HepG2 (cell line): ENCODE measurements at regions not wholly inside any gene's neighbourhood (a gene's known extent, or its start where the extent isn't known, plus 50 kb on each side); places are given as distances from the start of the nearest gene placed in this dataset.

ENCODE experiments used
- ATAC-seq: fragments of 200-7000 bp; cut with Tn5 transposase; 3 replicates; pipeline ENCODE4 v1.9.1; 2020; ENCODE audit warnings: mild to moderate bottlenecking, moderate library complexity
- BruUV-seq: library from RNA; stranded (reverse); fragments of 400-500 nt; replicated peaks from 2 replicates; lab custom pipeline; 2021; lab: Mats Ljungman, UMichigan
- CTCF ChIA-PET: fragments of 300-600 bp; formaldehyde crosslinking; extraction: SDS; loops from one replicate; lab custom pipeline; 2021; ENCODE audit warnings: low total read pairs, inconsistent platforms, low intra/inter-chr PET ratio; lab: Yijun Ruan, JAX
- POLR2A ChIA-PET: fragments of 350-600 bp; sonication (Branson Sonifier 250); formaldehyde crosslinking; loops from one replicate; lab custom pipeline; 2020; ENCODE audit warnings: antibody characterized with exemption, inconsistent platforms; lab: Yijun Ruan, JAX
- DNase-seq: peaks from one replicate; pipeline ENCODE4 v3.0.0-alpha.2; 2015; ENCODE audit warnings: low spot score
- FAIRE-seq: peaks from 3 replicates; lab custom pipeline; 2011; peaks lifted over from hg19 to GRCh38; lab: Jason Lieb, UNC
- H2AFZ ChIP-seq: one replicate; pipeline ENCODE4 v1.6.1; 2011; ENCODE audit warnings: low read length, inconsistent platforms
- H3K27ac ChIP-seq: fragments of 300-600 bp; 3 replicates; pipeline ENCODE4 v1.8.0; 2011; ENCODE audit warnings: mixed run types, mild to moderate bottlenecking, mixed read lengths, low read length, inconsistent platforms; ENCODE audit not compliant: insufficient read depth; ENCODE audit errors: extremely low read length
- H3K27me3 ChIP-seq, 2 experiments: fragments of 200-600 bp in 1 of 2; 2 replicates in 1 of 2; 3 replicates in 1 of 2; pipeline versions ENCODE4 v1.6.0 to v1.8.0; 2011; ENCODE audit warnings: low read length in 2 of 2, mild to moderate bottlenecking in 2 of 2, moderate library complexity in 2 of 2, inconsistent platforms in 1 of 2; ENCODE audit not compliant: insufficient read depth in 2 of 2, control insufficient read depth in 1 of 2
- H3K36me3 ChIP-seq, 2 experiments: fragments of 200-600 bp in 1 of 2; replicated peaks in 1 of 2; 2 replicates in 1 of 2; 3 replicates in 1 of 2; pipeline versions ENCODE4 v1.5.1 to v1.8.0; 2011; ENCODE audit warnings: low read length in 2 of 2, inconsistent platforms in 1 of 2; ENCODE audit not compliant: insufficient read depth in 2 of 2, control insufficient read depth in 1 of 2
- H3K4me1 ChIP-seq: 2 replicates; pipeline ENCODE4 v1.5.1; 2012; ENCODE audit warnings: low read length, inconsistent platforms; ENCODE audit not compliant: insufficient read depth
- H3K4me2 ChIP-seq: 2 replicates; pipeline ENCODE4 v1.6.0; 2011; ENCODE audit warnings: low read depth, low read length, inconsistent platforms
- H3K4me3 ChIP-seq, 3 experiments: fragments of 200-600 bp in 1 of 3; sonication (generic), shearing (Covaris generic) in 1 of 3; replicated peaks in 1 of 3; 2 replicates each; pipeline ENCODE4 v1.5.1; 2011 to 2016; ENCODE audit warnings: low read length in 3 of 3, inconsistent platforms in 2 of 3, low read depth in 2 of 3, mild to moderate bottlenecking in 2 of 3, control low read depth in 1 of 3, mixed read lengths in 1 of 3; ENCODE audit not compliant: insufficient read depth in 1 of 3
- H3K79me2 ChIP-seq: one replicate; pipeline ENCODE4 v1.6.1; 2011; ENCODE audit warnings: low read length, inconsistent platforms; ENCODE audit not compliant: insufficient read depth
- H3K9ac ChIP-seq: 2 replicates; pipeline ENCODE4 v1.6.0; 2011; ENCODE audit warnings: mild to moderate bottlenecking, low read depth, low read length, inconsistent platforms; ENCODE audit not compliant: insufficient read depth
- H3K9me3 ChIP-seq: 2 replicates; pipeline ENCODE4 v1.5.1; 2012; ENCODE audit warnings: mild to moderate bottlenecking, low read length
- H4K20me1 ChIP-seq: 2 replicates; pipeline ENCODE4 v1.6.0; 2011; ENCODE audit warnings: inconsistent platforms, mild to moderate bottlenecking, low read length, moderate library complexity; ENCODE audit not compliant: insufficient read depth
- BRF2 ChIP-seq: sonication (generic); formaldehyde crosslinking; IDR thresholded peaks from 2 replicates; pipeline ENCODE4 v1.8.1; 2022; ENCODE audit warnings: mild to moderate bottlenecking, missing genetic modification reagents
- IKZF5 ChIP-seq: IDR thresholded peaks from 2 replicates; pipeline ENCODE4 v1.6.1; 2018; ENCODE audit warnings: missing genetic modification reagents, mild to moderate bottlenecking, missing compliant biosample characterization
- PAF1 ChIP-seq: IDR thresholded peaks from 2 replicates; pipeline ENCODE4 v1.6.1; 2016; ENCODE audit warnings: missing genetic modification reagents, missing compliant biosample characterization
- RERE ChIP-seq: IDR thresholded peaks from 2 replicates; pipeline ENCODE4 v1.6.1; 2016; ENCODE audit warnings: low read depth, missing genetic modification reagents, missing compliant biosample characterization
- ZBTB38 ChIP-seq: sonication (generic); formaldehyde crosslinking; IDR thresholded peaks from 2 replicates; pipeline ENCODE4 v1.5.1; 2020; ENCODE audit warnings: mild to moderate bottlenecking, missing genetic modification reagents
- ZFP41 ChIP-seq: sonication (generic); formaldehyde crosslinking; IDR thresholded peaks from 2 replicates; pipeline ENCODE4 v1.4.0; 2020; ENCODE audit warnings: mild to moderate bottlenecking, missing genetic modification reagents, borderline replicate concordance
- ZNF124 ChIP-seq: sonication (generic); formaldehyde crosslinking; IDR thresholded peaks from 2 replicates; pipeline ENCODE4 v1.4.0; 2020; ENCODE audit warnings: missing genetic modification reagents
- ZNF235 ChIP-seq: sonication (generic); formaldehyde crosslinking; IDR thresholded peaks from 2 replicates; pipeline ENCODE4 v1.8.1; 2023; ENCODE audit warnings: mild to moderate bottlenecking, missing genetic modification reagents, borderline replicate concordance
- ZNF609 ChIP-seq: sonication (generic); formaldehyde crosslinking; IDR thresholded peaks from 2 replicates; pipeline ENCODE4 v1.4.0; 2020; ENCODE audit warnings: mild to moderate bottlenecking, missing genetic modification reagents, borderline replicate concordance
- ZNF629 ChIP-seq: sonication (generic); formaldehyde crosslinking; conservative IDR thresholded peaks from 2 replicates; pipeline ENCODE4 v1.5.0; 2020; ENCODE audit warnings: missing genetic modification reagents
- ZNF703 ChIP-seq: sonication (generic); formaldehyde crosslinking; IDR thresholded peaks from 2 replicates; pipeline ENCODE4 v1.5.1; 2020; ENCODE audit warnings: missing genetic modification reagents, mild to moderate bottlenecking, moderate library complexity, borderline replicate concordance
- ZSCAN29 ChIP-seq: sonication (generic); formaldehyde crosslinking; conservative IDR thresholded peaks from 2 replicates; pipeline ENCODE4 v1.4.0; 2020; ENCODE audit warnings: mild to moderate bottlenecking, missing genetic modification reagents
- ZSCAN30 ChIP-seq: sonication (generic); formaldehyde crosslinking; IDR thresholded peaks from 2 replicates; pipeline ENCODE4 v1.5.0; 2020; ENCODE audit warnings: mild to moderate bottlenecking, missing genetic modification reagents
- WGBS: methylation state at CpG from one replicate; pipeline ENCODE4 v1.1.6; 2017; ENCODE audit warnings: low lambda C conversion rate; 5-methylcytosine and 5-hydroxymethylcytosine counted together
- in situ Hi-C: cut with HindIII; loops from 2 replicates; pipeline ENCODE4 v1.10.0; 2017; ENCODE audit warnings: low pct_unique_long_range_greater_than_20kb; ENCODE audit not compliant: extremely low pct_ligation_motif_present
- intact Hi-C: fragments of 100-400 bp; cut with micrococcal nuclease; formaldehyde crosslinking; loops from one replicate; pipeline ENCODE4 v1.10.0; 2022; ENCODE audit not compliant: unreplicated experiment

- H3K27me3 ChIP-seq: peaks cover 15 to 74% of the 10 kb centered on the region in 2 experiments; a peak in 4 of 5 replicates
- intact Hi-C loops (no loop called here), in situ Hi-C loops (no loop called here)
- DNase-seq (no peak), ATAC-seq (no peak), FAIRE-seq (no peak)
- no peaks in the 10 kb centered on the region for H3K9me3 ChIP-seq
- CTCF ChIA-PET: no interaction called here
- H3K9ac ChIP-seq: no peak overlapping the region
- POLR2A ChIA-PET: no interaction called here
- H3K79me2 ChIP-seq: no peaks in the 10 kb centered on the region
- H3K4me1 ChIP-seq: no peaks in the 10 kb centered on the region
- H3K36me3 ChIP-seq: no peaks in the 10 kb centered on the region
- BruUV-seq: no TSS peak
- no peak overlapping the region for H3K27ac ChIP-seq
- no peak overlapping the region for H2AFZ ChIP-seq
- no CpG with 5 or more reads among the region's 12 CpGs for whole genome bisulfite sequencing
- no peak overlapping the region for H3K4me3 ChIP-seq
- no peaks in the 10 kb centered on the region for H4K20me1 ChIP-seq
- no peak overlapping the region for H3K4me2 ChIP-seq
- no peak for TF ChIP-seq PAF1
- TF ChIP-seq RERE (CRISPR knock-in tag): no peak
- TF ChIP-seq ZNF124 (CRISPR knock-in tag): no peak
- TF ChIP-seq ZNF703: no peak
- no peak for TF ChIP-seq ZNF629
- no peak for TF ChIP-seq ZSCAN30 (CRISPR knock-in tag)
- TF ChIP-seq ZFP41 (CRISPR knock-in tag): no peak
- TF ChIP-seq ZNF235: no peak
- no peak for TF ChIP-seq BRF2
- TF ChIP-seq ZBTB38 (CRISPR knock-in tag): no peak
- no peak for TF ChIP-seq ZSCAN29 (CRISPR knock-in tag)
- no peak for TF ChIP-seq IKZF5 (CRISPR knock-in tag)
- TF ChIP-seq ZNF609 (CRISPR knock-in tag): no peak
Observed at GRCh38 chr10:42932116-42932515, 144.8 kb upstream of the RET start.
